AG10803 (cell line): ENCODE measurements at regions not wholly inside any gene's neighbourhood (a gene's known extent, or its start where the extent isn't known, plus 50 kb on each side); places are given as distances from the start of the nearest gene placed in this dataset.

ENCODE experiments used
- DNase-seq: peaks from one replicate; pipeline ENCODE4 v3.0.0; 2010; ENCODE audit warnings: low read depth
- H3K4me3 ChIP-seq: 2 replicates; pipeline ENCODE4 v1.5.1; 2011; ENCODE audit warnings: mild to moderate bottlenecking, low read length, control low read depth
- CTCF ChIP-seq: conservative IDR thresholded peaks from 2 replicates; pipeline ENCODE4 v1.5.1; 2011; ENCODE audit warnings: mild to moderate bottlenecking, low read length, control low read depth, inconsistent platforms

GRCh38 chr17:34125921-34126320 is 129.2 kb upstream of the CCL2 start:
- TF ChIP-seq CTCF = no peak
- no peak for DNase-seq
- H3K4me3 ChIP-seq = no peak overlapping the region

- TF ChIP-seq CTCF = no peak
- H3K4me3 ChIP-seq = no peak overlapping the region
- no peak for DNase-seq
Observed at GRCh38 chr17:34126496-34126895, 128.6 kb upstream of the CCL2 start.

- no peak for DNase-seq
- TF ChIP-seq CTCF = no peak
- H3K4me3 ChIP-seq = no peak overlapping the region
Observed at GRCh38 chr17:34126965-34127364, 128.1 kb upstream of the CCL2 start.

- no peak for DNase-seq
Observed at GRCh38 chr17:34130544-34130943, 124.5 kb upstream of the CCL2 start.

GRCh38 chr17:34131386-34131785 is 123.7 kb upstream of the CCL2 start:
- TF ChIP-seq CTCF = no peak
- H3K4me3 ChIP-seq = no peak overlapping the region
- DNase-seq = no peak

More at GRCh38 chr17:34130544-34130943, 124.5 kb upstream of the CCL2 start:
- TF ChIP-seq CTCF = no peak
- H3K4me3 ChIP-seq = no peak overlapping the region

- no peak for TF ChIP-seq CTCF
Observed at GRCh38 chr17:34133350-34133749, 121.7 kb upstream of the CCL2 start.

GRCh38 chr17:34135841-34136240 is 119.2 kb upstream of the CCL2 start:
- no peak for DNase-seq
- no peak overlapping the region for H3K4me3 ChIP-seq
- no peak for TF ChIP-seq CTCF

More at GRCh38 chr17:34133350-34133749, 121.7 kb upstream of the CCL2 start:
- no peak for DNase-seq
- no peak overlapping the region for H3K4me3 ChIP-seq
